ENCODE measurements at regions not wholly inside any gene's neighbourhood (a gene's known extent, or its start where the extent isn't known, plus 50 kb on each side); places are given as distances from the start of the nearest gene placed in this dataset.

- TF ChIP-seq CTCF (IDR thresholded peaks at IDR 0.05; ENCODE audit: insufficient read depth, low read length, missing control alignments) = no peak
- ChIA-PET POLR2A (no interaction called here), CTCF (no interaction called here)
- H3K4me3 ChIP-seq (ENCODE audit: low read depth, low read length) = no peak overlapping the region
- no peak for DNase-seq (ENCODE audit: low read depth, low spot score)
Measured at GRCh38 chr9:87292449-87293191, 205.0 kb upstream of the DAPK1 start.

- ChIA-PET POLR2A (no interaction called here), CTCF (interaction anchor here (1.2 to 1.7 kb wide), 3 partner anchors 27 to 807 kb away, joined by 3 to 5 read pairs (median 3); no protein-coding TSS in a partner anchor)
- DNase-seq (ENCODE audit: low read depth, low spot score) = no peak
- no peak for TF ChIP-seq CTCF (IDR thresholded peaks at IDR 0.05; ENCODE audit: insufficient read depth, low read length, missing control alignments)
- no peak overlapping the region for H3K4me3 ChIP-seq (ENCODE audit: low read depth, low read length)
Measured at GRCh38 chr9:87294126-87294525, 203.5 kb upstream of the DAPK1 start.

GRCh38 chr9:87300915-87301314 lies 196.8 kb upstream of the DAPK1 start:
- ChIA-PET CTCF (no interaction called here), POLR2A (no interaction called here)
- H3K4me3 ChIP-seq (ENCODE audit: low read depth, low read length) = no peak overlapping the region
- TF ChIP-seq CTCF (IDR thresholded peaks at IDR 0.05; ENCODE audit: insufficient read depth, low read length, missing control alignments) = no peak
- DNase-seq (ENCODE audit: low read depth, low spot score) = no peak

- CTCF ChIA-PET = no interaction called here
Measured at GRCh38 chr9:87301371-87301770, 196.3 kb upstream of the DAPK1 start.

GRCh38 chr9:87305151-87305550 lies 192.5 kb upstream of the DAPK1 start:
- H3K4me3 ChIP-seq (ENCODE audit: low read depth, low read length) = no peak overlapping the region
- CTCF ChIA-PET = interaction anchor here (0.6 to 2.1 kb wide), 4 partner anchors 15 to 403 kb away, joined by 3 to 7 read pairs (median 4); no protein-coding TSS in a partner anchor
- DNase-seq (ENCODE audit: low read depth, low spot score) = no peak
- POLR2A ChIA-PET = no interaction called here
- no peak for TF ChIP-seq CTCF (IDR thresholded peaks at IDR 0.05; ENCODE audit: insufficient read depth, low read length, missing control alignments)

More at GRCh38 chr9:87301371-87301770, 196.3 kb upstream of the DAPK1 start:
- DNase-seq (ENCODE audit: low read depth, low spot score) = no peak
- no peak overlapping the region for H3K4me3 ChIP-seq (ENCODE audit: low read depth, low read length)
- no peak for TF ChIP-seq CTCF (IDR thresholded peaks at IDR 0.05; ENCODE audit: insufficient read depth, low read length, missing control alignments)
- POLR2A ChIA-PET = no interaction called here

GRCh38 chr9:87306006-87306405 lies 191.7 kb upstream of the DAPK1 start:
- H3K4me3 ChIP-seq (ENCODE audit: low read depth, low read length) = no peak overlapping the region
- no peak for DNase-seq (ENCODE audit: low read depth, low spot score)
- TF ChIP-seq CTCF (IDR thresholded peaks at IDR 0.05; ENCODE audit: insufficient read depth, low read length, missing control alignments) = no peak
- ChIA-PET CTCF (interaction anchor here (1.2 to 2.1 kb wide), 2 partner anchors 15 to 21 kb away, joined by 4 to 7 read pairs; no protein-coding TSS in a partner anchor), POLR2A (no interaction called here)

All from AG04449 (cell line).